SK-N-SH (cell line): ENCODE measurements at regions not wholly inside any gene's neighbourhood (a gene's known extent, or its start where the extent isn't known, plus 50 kb on each side); places are given as distances from the start of the nearest gene placed in this dataset.

Experiments
- CTCF ChIA-PET: fragments of 300-600, 350-600 bp; formaldehyde crosslinking; extraction: SDS; loops from one replicate; lab custom pipeline; 2021; lab: Yijun Ruan, JAX
- POLR2A ChIA-PET: fragments of 350-600 bp; sonication (Branson Sonifier 250); formaldehyde crosslinking; extraction: SDS; loops from one replicate; lab custom pipeline; 2020; ENCODE audit warnings: antibody characterized with exemption, inconsistent platforms; lab: Yijun Ruan, JAX
- DNase-seq: peaks from one replicate; pipeline ENCODE4 v3.0.0; 2012
- H2AFZ ChIP-seq: fragments of 200-600 bp; sonication (generic); 2 replicates; pipeline ENCODE4 v1.8.1; 2016; ENCODE audit warnings: antibody characterized with exemption, mild to moderate bottlenecking, low read depth
- H3F3A ChIP-seq: fragments of 200-600 bp; sonication (generic); replicated peaks from 2 replicates; pipeline ENCODE3; 2016; ENCODE audit warnings: antibody characterized with exemption, mild to moderate bottlenecking; ENCODE audit not compliant: insufficient read depth
- H3K27ac ChIP-seq, 2 experiments: fragments of 200-500 bp in 1 of 2; fragments of 200-600 bp in 1 of 2; sonication (Bioruptor generic) in 1 of 2; sonication (generic), shearing (Covaris generic) in 1 of 2; 2 replicates each; pipeline versions ENCODE4 v1.5.1 to v1.6.1; 2014 to 2016; ENCODE audit warnings: low read depth in 2 of 2, inconsistent platforms in 1 of 2, low read length in 1 of 2, mild to moderate bottlenecking in 1 of 2, mixed read lengths in 1 of 2
- H3K27me3 ChIP-seq: fragments of 200-600 bp; sonication (generic), shearing (Covaris generic); 2 replicates; pipeline ENCODE4 v1.6.1; 2016; ENCODE audit warnings: mixed run types; ENCODE audit not compliant: insufficient read depth
- H3K36me3 ChIP-seq, 2 experiments: fragments of 200-500 bp in 1 of 2; fragments of 200-600 bp in 1 of 2; sonication (Bioruptor generic) in 1 of 2; sonication (generic) in 1 of 2; replicated peaks in 1 of 2; 2 replicates each; pipeline versions ENCODE3 to v1.5.1; 2014 to 2016; ENCODE audit warnings: low read length in 1 of 2, mild to moderate bottlenecking in 1 of 2; ENCODE audit not compliant: insufficient read depth in 2 of 2, control insufficient read depth in 1 of 2
- H3K4me1 ChIP-seq, 2 experiments: fragments of 200-500 bp in 1 of 2; fragments of 200-600 bp in 1 of 2; sonication (Bioruptor generic) in 1 of 2; sonication (generic), shearing (Covaris generic) in 1 of 2; 2 replicates each; pipeline versions ENCODE4 v1.5.1 to v1.6.1; 2014 to 2016; ENCODE audit warnings: low read depth in 1 of 2, low read length in 1 of 2, mixed run types in 1 of 2; ENCODE audit not compliant: insufficient read depth in 2 of 2, control insufficient read depth in 1 of 2
- H3K4me2 ChIP-seq: fragments of 200-600 bp; sonication (generic), shearing (Covaris generic); 2 replicates; pipeline ENCODE4 v1.6.1; 2017; ENCODE audit warnings: mixed run types
- H3K4me3 ChIP-seq, 2 experiments: fragments of 200-500 bp in 1 of 2; fragments of 200-600 bp in 1 of 2; sonication (Bioruptor generic) in 1 of 2; sonication (generic), shearing (Covaris generic) in 1 of 2; 2 replicates each; pipeline versions ENCODE4 v1.5.1 to v1.8.1; 2014 to 2016; ENCODE audit warnings: low read depth in 2 of 2, inconsistent platforms in 1 of 2, low read length in 1 of 2, mild to moderate bottlenecking in 1 of 2, mixed read lengths in 1 of 2, moderate library complexity in 1 of 2
- H3K79me2 ChIP-seq: fragments of 200-600 bp; sonication (generic); 2 replicates; pipeline ENCODE4 v1.8.1; 2017; ENCODE audit warnings: mild to moderate bottlenecking; ENCODE audit not compliant: insufficient read depth
- H3K9ac ChIP-seq: fragments of 200-600 bp; sonication (generic); 2 replicates; pipeline ENCODE4 v1.6.1; 2017; ENCODE audit warnings: mixed run types
- H3K9me2 ChIP-seq: fragments of 200-600 bp; sonication (generic); 2 replicates; pipeline ENCODE4 v1.6.1; 2017; ENCODE audit warnings: mixed run types
- H3K9me3 ChIP-seq: fragments of 200-600 bp; sonication (generic); 2 replicates; pipeline ENCODE4 v1.6.1; 2017; ENCODE audit warnings: mixed run types, mild to moderate bottlenecking, moderate library complexity
- H4K20me1 ChIP-seq: fragments of 200-600 bp; sonication (generic); 2 replicates; pipeline ENCODE4 v1.6.1; 2017; ENCODE audit warnings: mild to moderate bottlenecking, mixed run types; ENCODE audit not compliant: insufficient read depth
- EP300 ChIP-seq, 2 experiments: IDR thresholded peaks; 2 replicates each; pipeline versions ENCODE4 v1.4.0 to v1.6.1; 2012; ENCODE audit warnings: borderline replicate concordance in 1 of 2, low read depth in 1 of 2, low read length in 1 of 2
- FOSL2 ChIP-seq: IDR thresholded peaks from 2 replicates; pipeline ENCODE4 v1.4.0; 2012; ENCODE audit warnings: low read depth, mild to moderate bottlenecking, moderate library complexity, borderline replicate concordance
- FOXJ3 ChIP-seq: sonication (generic); formaldehyde crosslinking; IDR thresholded peaks from 2 replicates; pipeline ENCODE4 v1.5.1; 2020; ENCODE audit warnings: mild to moderate bottlenecking, missing genetic modification reagents
- GABPA ChIP-seq: IDR thresholded peaks from 2 replicates; pipeline ENCODE4 v1.4.0; 2012; ENCODE audit warnings: low read depth, mild to moderate bottlenecking
- NFIC ChIP-seq: IDR thresholded peaks from 2 replicates; pipeline ENCODE4 v1.4.0; 2012; ENCODE audit warnings: borderline replicate concordance
- NRF1 ChIP-seq: IDR thresholded peaks from 2 replicates; pipeline ENCODE4 v1.6.1; 2012; ENCODE audit warnings: low read depth, mild to moderate bottlenecking, low read length
- PBX3 ChIP-seq: IDR thresholded peaks from 2 replicates; pipeline ENCODE4; 2012
- POLR2AphosphoS5 ChIP-seq: IDR thresholded peaks from 2 replicates; pipeline ENCODE4 v1.6.1; 2012; ENCODE audit warnings: low read depth, low read length
- RAD21 ChIP-seq: IDR thresholded peaks from 2 replicates; pipeline ENCODE4 v1.6.1; 2012; ENCODE audit warnings: mild to moderate bottlenecking, low read length
- TCF12 ChIP-seq: IDR thresholded peaks from 2 replicates; pipeline ENCODE4 v1.4.0; 2012
- USF1 ChIP-seq: IDR thresholded peaks from 2 replicates; pipeline ENCODE4 v1.4.0; 2012; ENCODE audit warnings: low read depth, borderline replicate concordance
- ZBTB33 ChIP-seq: IDR thresholded peaks from 2 replicates; pipeline ENCODE4 v1.4.0; 2012; ENCODE audit warnings: low read depth, borderline replicate concordance
- WGBS: methylation state at CpG from one replicate; pipeline ENCODE4 v1.1.6; 2017; ENCODE audit warnings: low lambda C conversion rate; 5-methylcytosine and 5-hydroxymethylcytosine counted together
- TF ChIP-seq, protein P1 (sequence below): fragments of 150-350 bp; IDR thresholded peaks from 2 replicates; pipeline ENCODE4 v1.6.1; 2017; ENCODE audit warnings: antibody characterized with exemption, low read length, low read depth, borderline replicate concordance
- TF ChIP-seq, protein P2 (sequence below): fragments of 150-350 bp; IDR thresholded peaks from 2 replicates; pipeline ENCODE4 v1.6.1; 2016; ENCODE audit warnings: mild to moderate bottlenecking, low read depth, low read length

DNA sequence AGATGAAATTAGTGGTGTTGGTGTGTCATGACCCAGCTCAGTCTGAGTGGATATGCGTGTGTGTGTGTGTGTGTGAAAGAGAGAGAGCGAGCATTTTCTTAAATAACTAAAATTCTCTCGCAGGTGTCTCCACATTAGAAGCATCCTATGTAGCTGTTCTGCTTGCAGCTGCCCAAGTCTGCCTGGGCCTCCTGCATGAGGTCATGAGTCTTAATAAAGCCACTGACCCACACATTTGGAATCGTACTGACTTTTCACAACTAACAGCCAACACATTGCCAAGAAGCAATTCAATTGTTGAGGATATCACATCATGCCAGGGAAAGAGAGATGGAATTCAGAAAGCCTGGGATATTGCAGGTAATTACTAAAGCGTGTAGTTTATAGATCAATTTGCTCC is 238.2 kb upstream of the AJAP1 start (continued):
- TF ChIP-seq ZBTB33 = no peak
- TF ChIP-seq, all 33 proteins: peak for 0

GRCh38 chr1:4418021-4418420 is 236.4 kb upstream of the AJAP1 start:
- H3K36me3 ChIP-seq = no peaks in the 10 kb centered on the region
- DNase-seq = no peak
- H3K27ac ChIP-seq = no peak overlapping the region
- ChIA-PET POLR2A (no interaction called here), CTCF (interaction anchor here (2.0 kb wide), 1 partner anchor 59 kb away, joined by 5 read pairs; no protein-coding TSS in a partner anchor)
- no peak overlapping the region for H3K9ac ChIP-seq
- H3K9me3 ChIP-seq = no peaks in the 10 kb centered on the region
- no peaks in the 10 kb centered on the region for H3F3A ChIP-seq
- no peaks in the 10 kb centered on the region for H4K20me1 ChIP-seq
- H3K4me1 ChIP-seq = no peaks in the 10 kb centered on the region
- H3K79me2 ChIP-seq = no peaks in the 10 kb centered on the region
- TF ChIP-seq POLR2AphosphoS5 (no peak), ZBTB33 (no peak), GABPA (no peak), NRF1 (no peak), USF1 (no peak), TCF12 (no peak)
- no peaks in the 10 kb centered on the region for H3K9me2 ChIP-seq
- no peak overlapping the region for H3K4me2 ChIP-seq
- WGBS = 45% methylated on average over 7 of the region's 7 CpGs
- no peak overlapping the region for H3K4me3 ChIP-seq
- no peak overlapping the region for H2AFZ ChIP-seq
- H3K27me3 ChIP-seq = no peaks in the 10 kb centered on the region

DNA sequence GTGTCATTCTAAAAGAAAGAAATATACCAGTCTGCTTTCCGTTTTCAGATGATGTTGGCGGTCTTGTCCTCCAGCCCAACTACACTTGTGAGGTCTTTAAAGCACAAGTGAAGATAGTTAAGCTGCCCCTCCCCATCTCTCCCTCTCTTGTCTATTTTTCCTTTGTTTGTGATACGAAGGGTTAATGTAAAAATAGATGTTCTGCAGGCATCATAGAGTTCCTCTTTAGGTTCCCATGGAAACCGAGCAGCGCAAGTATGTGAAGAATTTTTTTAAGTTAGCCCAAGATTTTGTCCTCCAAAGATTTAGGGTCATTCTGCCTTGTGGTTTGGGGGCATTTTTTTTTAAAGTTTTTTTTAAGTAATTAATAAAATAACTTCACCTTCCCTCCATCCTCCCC is 232.4 kb upstream of the AJAP1 start:
- H3K9ac ChIP-seq = no peak overlapping the region
- H3K4me2 ChIP-seq = no peak overlapping the region
- ChIA-PET POLR2A (no interaction called here), CTCF (interaction anchor here (0.9 kb wide), 1 partner anchor 8 kb away, joined by 3 read pairs; no protein-coding TSS in a partner anchor)
- no peaks in the 10 kb centered on the region for H3F3A ChIP-seq
- no peaks in the 10 kb centered on the region for H3K27me3 ChIP-seq
- H3K36me3 ChIP-seq = no peaks in the 10 kb centered on the region
- no peaks in the 10 kb centered on the region for H3K9me2 ChIP-seq
- H3K9me3 ChIP-seq = no peaks in the 10 kb centered on the region
- H3K27ac ChIP-seq = no peak overlapping the region
- H4K20me1 ChIP-seq = no peaks in the 10 kb centered on the region
- no peak for DNase-seq
- H3K4me3 ChIP-seq = no peak overlapping the region
- H3K4me1 ChIP-seq = no peaks in the 10 kb centered on the region
- WGBS = 20% methylated on average over 5 of the region's 5 CpGs
- no peaks in the 10 kb centered on the region for H3K79me2 ChIP-seq
- no peak overlapping the region for H2AFZ ChIP-seq
- TF ChIP-seq, protein P1, sequence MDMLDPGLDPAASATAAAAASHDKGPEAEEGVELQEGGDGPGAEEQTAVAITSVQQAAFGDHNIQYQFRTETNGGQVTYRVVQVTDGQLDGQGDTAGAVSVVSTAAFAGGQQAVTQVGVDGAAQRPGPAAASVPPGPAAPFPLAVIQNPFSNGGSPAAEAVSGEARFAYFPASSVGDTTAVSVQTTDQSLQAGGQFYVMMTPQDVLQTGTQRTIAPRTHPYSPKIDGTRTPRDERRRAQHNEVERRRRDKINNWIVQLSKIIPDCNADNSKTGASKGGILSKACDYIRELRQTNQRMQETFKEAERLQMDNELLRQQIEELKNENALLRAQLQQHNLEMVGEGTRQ = no peak
- TF ChIP-seq FOXJ3 (CRISPR knock-in tag) (no peak), PBX3 (no peak), FOSL2 (no peak), NFIC (no peak), EP300 (IDR thresholded peaks at IDR 0.05; ENCODE audit: borderline replicate concordance in 1 of 2, low read depth in 1 of 2, low read length in 1 of 2) (no peak), RAD21 (no peak), USF1 (no peak)
- TF ChIP-seq, protein P2, sequence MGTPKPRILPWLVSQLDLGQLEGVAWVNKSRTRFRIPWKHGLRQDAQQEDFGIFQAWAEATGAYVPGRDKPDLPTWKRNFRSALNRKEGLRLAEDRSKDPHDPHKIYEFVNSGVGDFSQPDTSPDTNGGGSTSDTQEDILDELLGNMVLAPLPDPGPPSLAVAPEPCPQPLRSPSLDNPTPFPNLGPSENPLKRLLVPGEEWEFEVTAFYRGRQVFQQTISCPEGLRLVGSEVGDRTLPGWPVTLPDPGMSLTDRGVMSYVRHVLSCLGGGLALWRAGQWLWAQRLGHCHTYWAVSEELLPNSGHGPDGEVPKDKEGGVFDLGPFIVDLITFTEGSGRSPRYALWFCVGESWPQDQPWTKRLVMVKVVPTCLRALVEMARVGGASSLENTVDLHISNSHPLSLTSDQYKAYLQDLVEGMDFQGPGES = no peak
